ENCODE measurements at regions not wholly inside any gene's neighbourhood (a gene's known extent, or its start where the extent isn't known, plus 50 kb on each side); places are given as distances from the start of the nearest gene placed in this dataset.

DNA sequence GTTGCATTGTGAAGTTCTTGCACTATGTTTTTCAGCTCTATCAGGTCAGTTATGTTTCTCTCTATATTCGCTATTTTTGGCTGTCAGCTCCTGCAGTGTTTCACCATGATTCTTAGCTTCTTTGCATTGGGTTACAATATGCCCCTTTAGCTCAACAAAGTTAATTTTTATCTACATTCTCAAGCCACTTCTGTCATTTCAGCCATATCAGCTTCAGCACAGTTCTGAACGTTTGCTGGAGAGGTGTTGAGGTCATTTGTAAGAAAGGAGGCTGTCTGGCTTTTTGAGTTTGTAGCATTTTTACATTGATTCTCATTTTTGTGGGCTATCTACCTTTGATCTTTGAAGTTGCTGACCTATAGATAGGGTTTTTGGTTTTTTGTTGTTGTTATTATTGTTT, 573.2 kb upstream of the RGS18 start:
- ATAC-seq, result no peak
- TF ChIP-seq, protein P1, sequence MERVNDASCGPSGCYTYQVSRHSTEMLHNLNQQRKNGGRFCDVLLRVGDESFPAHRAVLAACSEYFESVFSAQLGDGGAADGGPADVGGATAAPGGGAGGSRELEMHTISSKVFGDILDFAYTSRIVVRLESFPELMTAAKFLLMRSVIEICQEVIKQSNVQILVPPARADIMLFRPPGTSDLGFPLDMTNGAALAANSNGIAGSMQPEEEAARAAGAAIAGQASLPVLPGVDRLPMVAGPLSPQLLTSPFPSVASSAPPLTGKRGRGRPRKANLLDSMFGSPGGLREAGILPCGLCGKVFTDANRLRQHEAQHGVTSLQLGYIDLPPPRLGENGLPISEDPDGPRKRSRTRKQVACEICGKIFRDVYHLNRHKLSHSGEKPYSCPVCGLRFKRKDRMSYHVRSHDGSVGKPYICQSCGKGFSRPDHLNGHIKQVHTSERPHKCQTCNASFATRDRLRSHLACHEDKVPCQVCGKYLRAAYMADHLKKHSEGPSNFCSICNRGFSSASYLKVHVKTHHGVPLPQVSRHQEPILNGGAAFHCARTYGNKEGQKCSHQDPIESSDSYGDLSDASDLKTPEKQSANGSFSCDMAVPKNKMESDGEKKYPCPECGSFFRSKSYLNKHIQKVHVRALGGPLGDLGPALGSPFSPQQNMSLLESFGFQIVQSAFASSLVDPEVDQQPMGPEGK (CRISPR knock-in tag; IDR thresholded peaks at IDR 0.05; ENCODE audit: borderline replicate concordance), result no peak
- no peak for TF ChIP-seq RARB (CRISPR knock-in tag; IDR thresholded peaks at IDR 0.05)
- no peak for TF ChIP-seq BACH2 (CRISPR knock-in tag; IDR thresholded peaks at IDR 0.05; ENCODE audit: borderline replicate concordance)
- no peak for TF ChIP-seq PPARA (CRISPR knock-in tag; IDR thresholded peaks at IDR 0.05; ENCODE audit: borderline replicate concordance)
- TF ChIP-seq SNAI2 (CRISPR knock-in tag; IDR thresholded peaks at IDR 0.05), result no peak
- TF ChIP-seq TOX (CRISPR knock-in tag; IDR thresholded peaks at IDR 0.05; ENCODE audit: borderline replicate concordance), result no peak

- no peak for TF ChIP-seq BACH2 (CRISPR knock-in tag; IDR thresholded peaks at IDR 0.05; ENCODE audit: borderline replicate concordance)
- TF ChIP-seq TOX (CRISPR knock-in tag; IDR thresholded peaks at IDR 0.05; ENCODE audit: borderline replicate concordance), result no peak
- no peak for TF ChIP-seq ZNF8 (CRISPR knock-in tag; IDR thresholded peaks at IDR 0.05)
- no peak for TF ChIP-seq ESRRG (CRISPR knock-in tag; IDR thresholded peaks at IDR 0.05)
- no peak for TF ChIP-seq ARNTL (CRISPR knock-in tag; IDR thresholded peaks at IDR 0.05; ENCODE audit: borderline replicate concordance, low read depth)
- TF ChIP-seq ZNF565 (CRISPR knock-in tag; conservative IDR thresholded peaks at IDR 0.05; ENCODE audit: low read depth), result no peak
- TF ChIP-seq CSRNP3 (CRISPR knock-in tag; IDR thresholded peaks at IDR 0.05), result no peak
- TF ChIP-seq ZC3H10 (CRISPR knock-in tag; IDR thresholded peaks at IDR 0.05), result no peak
- TF ChIP-seq GLIS3 (CRISPR knock-in tag; IDR thresholded peaks at IDR 0.05), result no peak
- TF ChIP-seq TSHZ2 (CRISPR knock-in tag; IDR thresholded peaks at IDR 0.05), result no peak
- TF ChIP-seq, protein P1 (CRISPR knock-in tag; IDR thresholded peaks at IDR 0.05; ENCODE audit: borderline replicate concordance), result no peak
- TF ChIP-seq RARB (CRISPR knock-in tag; IDR thresholded peaks at IDR 0.05), result no peak
- no peak for ATAC-seq
These were observed 569.4 kb upstream of the RGS18 start for GRCh38 chr1:191588905-191589304.

DNA sequence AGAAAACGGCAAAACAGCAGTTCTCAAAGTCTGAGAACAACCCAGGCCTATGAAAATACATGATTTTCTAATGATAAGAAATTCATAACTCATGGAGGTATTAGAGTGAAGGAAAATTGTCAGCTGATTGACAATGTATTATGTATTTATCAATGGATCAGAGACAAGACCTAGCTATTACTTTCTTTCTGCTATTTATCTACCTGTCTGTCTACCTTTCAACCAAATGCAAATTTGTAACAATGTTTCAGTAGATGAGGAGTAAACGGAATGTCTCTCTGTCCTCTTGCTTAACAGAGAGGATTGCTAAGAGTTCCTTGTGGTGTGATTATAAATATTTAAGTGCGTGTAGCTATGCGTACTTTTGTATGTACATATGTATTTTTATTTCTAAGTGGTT, 568.7 kb upstream of the RGS18 start:
- ATAC-seq, result no peak
- TF ChIP-seq ZNF8 (CRISPR knock-in tag; IDR thresholded peaks at IDR 0.05) (no peak), PPARA (CRISPR knock-in tag; IDR thresholded peaks at IDR 0.05; ENCODE audit: borderline replicate concordance) (no peak), TCF4 (CRISPR knock-in tag; IDR thresholded peaks at IDR 0.05; ENCODE audit: borderline replicate concordance) (no peak), TOX (CRISPR knock-in tag; IDR thresholded peaks at IDR 0.05; ENCODE audit: borderline replicate concordance) (no peak)

- no peak for ATAC-seq
- TF ChIP-seq OSR1 (CRISPR knock-in tag; IDR thresholded peaks at IDR 0.05), result no peak
- TF ChIP-seq TCF4 (CRISPR knock-in tag; IDR thresholded peaks at IDR 0.05; ENCODE audit: borderline replicate concordance), result no peak
- no peak for TF ChIP-seq CSDC2 (CRISPR knock-in tag; IDR thresholded peaks at IDR 0.05)
- no peak for TF ChIP-seq ESRRG (CRISPR knock-in tag; IDR thresholded peaks at IDR 0.05)
- no peak for TF ChIP-seq PPARA (CRISPR knock-in tag; IDR thresholded peaks at IDR 0.05; ENCODE audit: borderline replicate concordance)
- TF ChIP-seq CREB5 (CRISPR knock-in tag; IDR thresholded peaks at IDR 0.05; ENCODE audit: low read depth), result no peak
- TF ChIP-seq TSHZ2 (CRISPR knock-in tag; IDR thresholded peaks at IDR 0.05), result no peak
- TF ChIP-seq SNAI2 (CRISPR knock-in tag; IDR thresholded peaks at IDR 0.05), result no peak
- TF ChIP-seq ZNF8 (CRISPR knock-in tag; IDR thresholded peaks at IDR 0.05), result no peak
These were observed 567.7 kb upstream of the RGS18 start for GRCh38 chr1:191590578-191590977.

Data from SK-N-SH treated with all-trans-retinoic acid at 6 μM for 48 hours (cell line).